Heart left ventricle (tissue), 16 donors: ENCODE measurements at regions not wholly inside any gene's neighbourhood (a gene's known extent, or its start where the extent isn't known, plus 50 kb on each side); places are given as distances from the start of the nearest gene placed in this dataset.

Experiments used
- ATAC-seq, 4 donors: fragments of 200-7000 bp; cut with Tn5 transposase; one replicate each; pipeline ENCODE4 v1.9.1; 2020 to 2022; ENCODE audit warnings: moderate library complexity in 4 of 4, mild to moderate bottlenecking in 3 of 4, moderate number of reproducible peaks in 1 of 4
- DNase-seq, 5 donors: peaks; one replicate each; pipeline ENCODE4 v3.0.0-alpha.2; 2020
- H3K27ac ChIP-seq, 12 donors: fragments of 200-600 bp; sonication (generic) in 4 of 12; one replicate each; pipeline versions ENCODE4 v1.5.0 to v1.8.0; 2016 to 2022; ENCODE audit warnings: mild to moderate bottlenecking in 2 of 12
- H3K27me3 ChIP-seq, 9 donors: fragments of 200-600 bp; sonication (generic) in 2 of 9; one replicate each; pipeline versions ENCODE4 v1.5.1 to v1.8.0; 2016 to 2022; ENCODE audit warnings: mild to moderate bottlenecking in 3 of 9
- H3K36me3 ChIP-seq, 9 donors: fragments of 200-600 bp; sonication (generic) in 2 of 9; one replicate each; pipeline versions ENCODE4 v1.5.0 to v1.8.0; 2018 to 2022; ENCODE audit warnings: mild to moderate bottlenecking in 2 of 9
- H3K4me1 ChIP-seq, 12 donors: fragments of 200-600 bp; sonication (generic) in 4 of 12; one replicate each; pipeline versions ENCODE4 v1.5.0 to v1.8.0; 2016 to 2022; ENCODE audit warnings: mild to moderate bottlenecking in 3 of 12
- H3K4me3 ChIP-seq, 12 donors: fragments of 200-600 bp; sonication (generic) in 4 of 12; one replicate each; pipeline versions ENCODE4 v1.5.0 to v1.8.0; 2017 to 2022; ENCODE audit warnings: mild to moderate bottlenecking in 9 of 12, moderate library complexity in 4 of 12
- H3K9me3 ChIP-seq, 12 donors: fragments of 200-600 bp; sonication (generic) in 4 of 12; one replicate each; pipeline versions ENCODE4 v1.5.0 to v1.8.0; 2016 to 2022; ENCODE audit warnings: mild to moderate bottlenecking in 1 of 12
- POLR2A ChIP-seq, 2 donors: fragments of 450-650 bp; IDR thresholded peaks; one replicate each; pipeline ENCODE4 v1.6.1; 2017; ENCODE audit warnings: antibody characterized with exemption in 2 of 2, mild to moderate bottlenecking in 2 of 2, moderate library complexity in 2 of 2
- WGBS, 4 donors: extraction: QIAGEN DNeasy Blood & Tissue Kit in 2 of 4; methylation state at CpG; one replicate each; pipeline versions ENCODE4 v1.1.5 to v1.1.7; 2013 to 2018; 5-methylcytosine and 5-hydroxymethylcytosine counted together
- intact Hi-C, 10 donors: fragments of 100-400 bp; cut with DNase I; formaldehyde crosslinking; loops; one replicate each; pipeline versions ENCODE4 v1.11.1 to v1.14.2; 2022
- TF ChIP-seq, protein P1 (sequence below), 12 donors: fragments of 200-600 bp; sonication (generic) in 4 of 12; IDR thresholded peaks; one replicate each; pipeline versions ENCODE4 v1.5.0 to v1.8.0; 2018 to 2022; ENCODE audit warnings: antibody characterized with exemption in 12 of 12, mild to moderate bottlenecking in 5 of 12
- donor health status: ischemic (EF 13 %, LVEDD 7.1; RV severe dilation, severe dysfunction).
- donor health status: healthy with polysubstance abuse.
- donor health status: DM: no; HTN: yes; CAD: no.
- donor health status: DM: no; HTN: no; CAD: no.
- donor health status: ischemic (EF 25% LVEDD 6.9; RV normal size, moderate dysfunction).
- donor health status: ischemic (EF 25% LVEDD 5.7; RV mildly dilated, moderate dysfunction).
- donor health status: healthy.
- donor health status: DM: yes; HTN: yes; CAD: no.
- donor health status: ischemic (EF 35%, LVEDD 5.7; RV mildly dilated, moderate dysfunction).
- donor health status: nonischemic (EF 11% LVEDD 7.7; RV severe dilation, severe dysfunction).
- donor health status: DM: yes; HTN: yes; CAD: no.
- donor health status: PGD.
- donor health status: ischemic (EF 29% LVEDD 5.4; RV normal size, mild dysfunction).
- donor health status: nonischemic (EF 23%, LVEDD 6.1; RV moderate dilation, normal function).

DNA sequence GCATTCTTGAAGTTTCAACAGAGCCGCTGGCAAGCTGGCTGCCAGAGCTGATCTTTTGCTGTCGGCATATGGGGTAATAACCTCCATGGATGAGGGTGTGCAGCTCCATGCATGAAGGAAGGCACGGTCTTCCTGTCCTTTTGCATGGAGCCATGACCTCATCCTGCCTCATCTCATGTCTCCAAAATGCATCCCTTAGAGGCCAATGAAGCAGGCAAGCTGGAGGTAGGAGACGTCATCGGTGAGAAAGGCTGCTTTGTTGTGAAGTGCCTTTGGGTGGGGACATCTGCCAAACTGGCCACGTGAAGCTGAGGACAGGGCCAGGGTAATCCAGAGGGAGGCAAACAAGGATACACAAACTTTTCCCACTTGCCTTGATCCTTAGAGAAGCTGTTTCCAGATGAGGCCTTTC is 161.5 kb upstream of the TBX20 start:
- DNase-seq (peak; percentile 78 to 88 (median 82)), ATAC-seq (peak; percentile 81 to 92 (median 84))
- Histone ChIP-seq H3K9me3 (no peaks in the 10 kb centered on the region), H3K4me3 (no peak overlapping the region), H3K4me1 (peaks cover 0 to 55% (median 13%) of the 10 kb centered on the region in 12 donors), H3K36me3 (no peaks in the 10 kb centered on the region), H3K27me3 (peaks cover 0 to under 1% (median 0%) of the 10 kb centered on the region in 9 donors), H3K27ac (peak overlapping the region in 8 of 12 donors; percentile 16 to 69 (median 50))
- TF ChIP-seq, protein P1, sequence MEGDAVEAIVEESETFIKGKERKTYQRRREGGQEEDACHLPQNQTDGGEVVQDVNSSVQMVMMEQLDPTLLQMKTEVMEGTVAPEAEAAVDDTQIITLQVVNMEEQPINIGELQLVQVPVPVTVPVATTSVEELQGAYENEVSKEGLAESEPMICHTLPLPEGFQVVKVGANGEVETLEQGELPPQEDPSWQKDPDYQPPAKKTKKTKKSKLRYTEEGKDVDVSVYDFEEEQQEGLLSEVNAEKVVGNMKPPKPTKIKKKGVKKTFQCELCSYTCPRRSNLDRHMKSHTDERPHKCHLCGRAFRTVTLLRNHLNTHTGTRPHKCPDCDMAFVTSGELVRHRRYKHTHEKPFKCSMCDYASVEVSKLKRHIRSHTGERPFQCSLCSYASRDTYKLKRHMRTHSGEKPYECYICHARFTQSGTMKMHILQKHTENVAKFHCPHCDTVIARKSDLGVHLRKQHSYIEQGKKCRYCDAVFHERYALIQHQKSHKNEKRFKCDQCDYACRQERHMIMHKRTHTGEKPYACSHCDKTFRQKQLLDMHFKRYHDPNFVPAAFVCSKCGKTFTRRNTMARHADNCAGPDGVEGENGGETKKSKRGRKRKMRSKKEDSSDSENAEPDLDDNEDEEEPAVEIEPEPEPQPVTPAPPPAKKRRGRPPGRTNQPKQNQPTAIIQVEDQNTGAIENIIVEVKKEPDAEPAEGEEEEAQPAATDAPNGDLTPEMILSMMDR (IDR thresholded peaks at IDR 0.05): no peak
- no peak for TF ChIP-seq POLR2A (IDR thresholded peaks at IDR 0.05)
- 21 to 42% (median 36%) methylated on average over 5 to 6 of the region's 6 CpGs for WGBS, 4 donors
- intact Hi-C loops: loop anchor here in 8 of 10 donors (5.0 to 10.0 kb wide), 5 partner anchors 33 to 163 kb away; partner anchors contain the start of gene TBX20 (in 5 of the 8)

DNA sequence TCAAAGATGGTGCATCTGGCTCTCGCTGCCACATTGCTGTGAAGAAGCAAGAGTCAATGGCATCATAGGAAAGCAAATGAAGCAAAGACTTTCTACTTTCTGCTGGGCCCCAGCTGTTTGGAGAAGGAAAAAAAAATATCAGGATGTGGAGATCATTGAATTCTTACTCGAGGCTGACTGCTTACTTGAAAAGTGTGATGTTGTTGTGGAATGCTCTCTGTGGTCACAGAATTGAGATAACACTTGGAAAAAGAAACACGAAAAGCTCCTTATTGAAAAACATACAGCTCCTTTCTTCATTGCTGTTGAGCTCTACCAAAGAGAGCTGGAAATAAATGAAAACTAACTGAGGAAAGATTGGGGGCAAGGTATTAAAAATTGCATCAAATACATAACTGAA is 157.4 kb upstream of the TBX20 start:
- no peak overlapping the region for H3K4me3 ChIP-seq
- intact Hi-C loops: loop anchor here in 4 of 10 donors (10.0 kb wide), 1 partner anchor 157 kb away; the partner anchor contains the start of gene TBX20 (in 4 of the 4)
- peaks cover 0 to 4% (median 0%) of the 10 kb centered on the region in 9 donors for H3K27me3 ChIP-seq
- no peaks in the 10 kb centered on the region for H3K9me3 ChIP-seq
- 49 to 68% (median 55%) methylated on average over 3 of the region's 3 CpGs for WGBS, 4 donors
- ATAC-seq: no peak
- no peak for DNase-seq
- no peaks in the 10 kb centered on the region for H3K36me3 ChIP-seq
- TF ChIP-seq, protein P1 (IDR thresholded peaks at IDR 0.05): no peak
- no peak for TF ChIP-seq POLR2A (IDR thresholded peaks at IDR 0.05)
- H3K27ac ChIP-seq: peak overlapping the region in 5 of 12 donors; percentile 6 to 75 (median 50)
- H3K4me1 ChIP-seq: peaks cover 0 to 35% (median 8%) of the 10 kb centered on the region in 12 donors

DNA sequence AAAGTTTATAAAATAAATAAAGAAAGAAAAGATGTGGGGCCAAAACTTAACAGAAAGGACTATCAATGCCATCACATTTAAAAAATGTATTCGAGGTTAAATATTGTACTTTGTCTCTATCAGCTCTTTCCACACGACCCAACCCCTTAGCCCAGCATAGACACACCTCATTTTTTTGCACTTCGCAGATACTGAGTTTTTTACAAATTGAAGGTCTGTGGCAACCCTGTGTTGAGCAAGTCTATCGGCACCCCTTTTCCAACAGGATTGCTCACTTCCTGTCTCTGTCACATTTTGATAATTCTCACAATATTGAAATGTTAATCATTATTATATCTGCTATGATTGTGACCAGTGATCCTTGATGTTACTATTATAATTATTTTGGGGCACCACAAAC is 151.6 kb upstream of the TBX20 start:
- H3K4me3 ChIP-seq: no peak overlapping the region
- 64 to 70% (median 65%) methylated on average over 4 of the region's 4 CpGs for WGBS, 4 donors
- TF ChIP-seq POLR2A (IDR thresholded peaks at IDR 0.05): no peak
- TF ChIP-seq, protein P1 (IDR thresholded peaks at IDR 0.05): no peak
- ATAC-seq (no peak), DNase-seq (no peak)
- H3K36me3 ChIP-seq: no peaks in the 10 kb centered on the region
- intact Hi-C loops: no loop called here
- peaks cover 0 to 11% (median 0%) of the 10 kb centered on the region in 12 donors for H3K4me1 ChIP-seq
- H3K27ac ChIP-seq: no peak overlapping the region
- H3K9me3 ChIP-seq: no peaks in the 10 kb centered on the region
- H3K27me3 ChIP-seq: peaks cover 0 to 4% (median 0%) of the 10 kb centered on the region in 9 donors

DNA sequence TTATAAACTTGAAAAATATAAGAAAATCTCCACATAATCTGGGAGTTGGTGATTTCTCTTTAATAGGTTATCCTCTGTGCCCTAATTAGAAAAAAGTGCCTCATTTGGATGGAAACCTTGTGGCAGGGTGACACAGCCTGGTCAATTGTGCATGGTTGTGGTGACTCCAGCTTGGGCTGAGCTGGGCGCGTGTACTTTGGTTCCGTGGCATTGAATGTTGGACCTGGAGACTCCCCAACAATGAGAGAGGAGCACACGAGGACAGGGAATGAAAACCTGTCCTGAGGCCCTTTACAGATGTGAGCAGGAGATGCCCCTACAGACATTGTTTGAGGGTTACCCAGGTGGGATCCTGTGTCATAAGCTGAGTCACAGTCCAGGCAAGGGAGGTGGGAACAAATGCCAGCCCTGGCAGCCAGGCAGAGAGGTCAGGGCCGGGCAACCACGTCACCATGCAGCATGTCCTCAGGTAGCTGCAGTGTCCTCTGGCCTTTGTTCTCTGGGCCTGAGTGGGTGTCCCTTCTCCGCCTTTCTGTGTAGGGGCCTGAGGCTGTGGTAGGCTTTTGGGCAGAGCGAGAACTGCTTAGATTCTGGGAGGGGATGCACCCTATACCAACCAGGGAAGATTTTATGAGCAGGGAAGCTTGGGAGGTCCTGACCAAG is 147.4 kb upstream of the TBX20 start:
- intact Hi-C loops: no loop called here
- DNase-seq: peak in 1 of 5 donors; percentile 48
- no peak overlapping the region for H3K27ac ChIP-seq
- TF ChIP-seq, protein P1 (IDR thresholded peaks at IDR 0.05): no peak
- no peak for TF ChIP-seq POLR2A (IDR thresholded peaks at IDR 0.05)
- H3K4me1 ChIP-seq: peaks cover 0 to 17% (median 0%) of the 10 kb centered on the region in 12 donors
- peak in 3 of 4 donors; percentile 57 to 66 (median 61) for ATAC-seq
- H3K27me3 ChIP-seq: no peaks in the 10 kb centered on the region
- no peaks in the 10 kb centered on the region for H3K36me3 ChIP-seq
- no peaks in the 10 kb centered on the region for H3K9me3 ChIP-seq
- 80 to 96% (median 86%) methylated on average over 5 to 8 of the region's 8 CpGs for WGBS, 4 donors
- no peak overlapping the region for H3K4me3 ChIP-seq
